ENCODE measurements at regions not wholly inside any gene's neighbourhood (a gene's known extent, or its start where the extent isn't known, plus 50 kb on each side); places are given as distances from the start of the nearest gene placed in this dataset.
A peak's percentile ranks its signal among the peaks of the same experiment; 100 is the strongest.
"Not testable (repeated sequence)": the region's sequence is repeated elsewhere in the genome, so short reads cannot be mapped to it uniquely, and the experiment has no call there.

GRCh38 chr12:86496595-86496994, 240.4 kb upstream of the MGAT4C start:
- DNase-seq: peak; percentile 64

- DNase-seq: no peak
Measured at GRCh38 chr12:86484473-86484872, 228.3 kb upstream of the MGAT4C start.

GRCh38 chr12:86473231-86473630, 217.0 kb upstream of the MGAT4C start:
- DNase-seq: no peak

GRCh38 chr12:86456776-86457175, 200.6 kb upstream of the MGAT4C start:
- DNase-seq: no peak

GRCh38 chr12:86456241-86456640, 200.1 kb upstream of the MGAT4C start:
- no peak for DNase-seq

- no peak for DNase-seq
Measured at GRCh38 chr12:86445356-86445755, 189.2 kb upstream of the MGAT4C start.

GRCh38 chr12:86435053-86435452, 178.9 kb upstream of the MGAT4C start:
- DNase-seq: peak; percentile 81

GRCh38 chr12:86429824-86430223, 173.6 kb upstream of the MGAT4C start:
- no peak for DNase-seq

GRCh38 chr12:86421333-86421732, 165.1 kb upstream of the MGAT4C start:
- no peak for DNase-seq

GRCh38 chr12:86414201-86414600, 158.0 kb upstream of the MGAT4C start:
- no peak for DNase-seq

- DNase-seq: no peak
Measured at GRCh38 chr12:86411710-86412109, 155.5 kb upstream of the MGAT4C start.

GRCh38 chr12:86407620-86408208, 151.5 kb upstream of the MGAT4C start:
- no peak for DNase-seq

GRCh38 chr12:86389949-86390348, 133.8 kb upstream of the MGAT4C start:
- no peak for DNase-seq

GRCh38 chr12:86387591-86388145, 131.5 kb upstream of the MGAT4C start:
- DNase-seq: no peak

- not testable (repeated sequence) for DNase-seq
Measured at GRCh38 chr12:86383759-86384158, 127.6 kb upstream of the MGAT4C start.

GRCh38 chr12:86379337-86379736, 123.1 kb upstream of the MGAT4C start:
- DNase-seq: no peak

GRCh38 chr12:86376052-86376451, 119.9 kb upstream of the MGAT4C start:
- DNase-seq: no peak

- DNase-seq: no peak
Measured at GRCh38 chr12:86373813-86374212, 117.6 kb upstream of the MGAT4C start.

- DNase-seq: no peak
Measured at GRCh38 chr12:86367137-86367536, 110.9 kb upstream of the MGAT4C start.

- no peak for DNase-seq
Measured at GRCh38 chr12:86349196-86349595, 93.0 kb upstream of the MGAT4C start.

GRCh38 chr12:86333955-86334522, 77.8 kb upstream of the MGAT4C start:
- DNase-seq: no peak

GRCh38 chr12:86331457-86331856, 75.3 kb upstream of the MGAT4C start:
- DNase-seq: no peak

GRCh38 chr12:86331012-86331411, 74.8 kb upstream of the MGAT4C start:
- no peak for DNase-seq

GRCh38 chr12:86312232-86312631, 56.0 kb upstream of the MGAT4C start:
- DNase-seq: no peak

All from NCI-H774 (cell line).